WTC11 (cell line): ENCODE measurements at regions not wholly inside any gene's neighbourhood (a gene's known extent, or its start where the extent isn't known, plus 50 kb on each side); places are given as distances from the start of the nearest gene placed in this dataset.

Experiments used
- ATAC-seq: fragments of 200-7000 bp; cut with Tn5 transposase; 2 replicates; pipeline ENCODE4 v1.10.0; 2021; ENCODE audit warnings: mild to moderate bottlenecking, moderate library complexity
- CTCF ChIA-PET: fragments of 300-600 bp; sonication (Branson Sonifier 250); formaldehyde crosslinking; loops from one replicate; lab custom pipeline; 2021; ENCODE audit warnings: antibody characterized with exemption; lab: Charles Lee
- POLR2A ChIA-PET: fragments of 350-600 bp; sonication (Branson Sonifier 250); formaldehyde crosslinking; loops from one replicate; lab custom pipeline; 2021; ENCODE audit warnings: antibody characterized with exemption; lab: Charles Lee
- DNase-seq: peaks from one replicate; pipeline ENCODE4 v3.0.0; 2021; ENCODE audit warnings: low spot score
- H3K27ac Mint-ChIP-seq: 2 replicates; pipeline ENCODE4 v1.8.0; 2021; ENCODE audit warnings: mixed read lengths
- H3K27me3 Mint-ChIP-seq: 2 replicates; pipeline ENCODE4 v1.8.0; 2021; ENCODE audit warnings: low read depth, mild to moderate bottlenecking, moderate library complexity, mixed read lengths
- H3K36me3 Mint-ChIP-seq: 2 replicates; pipeline ENCODE4 v1.8.0; 2021; ENCODE audit warnings: mixed read lengths
- H3K4me1 Mint-ChIP-seq: 2 replicates; pipeline ENCODE4 v1.8.0; 2022; ENCODE audit warnings: mixed read lengths
- H3K4me3 Mint-ChIP-seq: 2 replicates; pipeline ENCODE4 v1.8.0; 2021; ENCODE audit warnings: mild to moderate bottlenecking, moderate library complexity, mixed read lengths
- H3K9me3 Mint-ChIP-seq: 2 replicates; pipeline ENCODE4 v1.8.0; 2021; ENCODE audit warnings: mixed read lengths
- ESRRA ChIP-seq: sonication (generic); formaldehyde crosslinking; IDR thresholded peaks from 2 replicates; pipeline ENCODE4 v1.8.1; 2022; ENCODE audit warnings: mild to moderate bottlenecking, missing genetic modification reagents, borderline replicate concordance
- FOXK1 ChIP-seq: sonication (generic); formaldehyde crosslinking; IDR thresholded peaks from 2 replicates; pipeline ENCODE4 v1.8.0; 2022; ENCODE audit warnings: mild to moderate bottlenecking, moderate library complexity, missing genetic modification reagents
- FOXP1 ChIP-seq: sonication (generic); formaldehyde crosslinking; IDR thresholded peaks from 2 replicates; pipeline ENCODE4 v1.8.0; 2022; ENCODE audit warnings: missing genetic modification reagents, mild to moderate bottlenecking, moderate library complexity, borderline replicate concordance
- GABPB1 ChIP-seq: sonication (generic); formaldehyde crosslinking; IDR thresholded peaks from 2 replicates; pipeline ENCODE4 v1.8.1; 2023; ENCODE audit warnings: mild to moderate bottlenecking, missing genetic modification reagents
- GRHL2 ChIP-seq: fragments of 250-450 bp; sonication (Bioruptor Pico); IDR thresholded peaks from 2 replicates; pipeline ENCODE4 v1.8.0; 2022; ENCODE audit warnings: mild to moderate bottlenecking, moderate library complexity; ENCODE audit not compliant: insufficient replicate concordance, severe bottlenecking
- GTF2I ChIP-seq: fragments of 250-450 bp; sonication (Bioruptor Pico); conservative IDR thresholded peaks from 2 replicates; pipeline ENCODE4 v1.4.0; 2021; ENCODE audit warnings: mild to moderate bottlenecking
- HMGA2 ChIP-seq: fragments of 250-450 bp; sonication (Bioruptor Pico); IDR thresholded peaks from 2 replicates; pipeline ENCODE4 v1.4.0; 2021; ENCODE audit warnings: mild to moderate bottlenecking, moderate library complexity
- JAZF1 ChIP-seq: fragments of 250-450 bp; sonication (Bioruptor Pico); IDR thresholded peaks from 2 replicates; pipeline ENCODE4 v1.9.0; 2021; ENCODE audit warnings: moderate library complexity, mild to moderate bottlenecking, inconsistent platforms
- JUN ChIP-seq: sonication (generic); formaldehyde crosslinking; IDR thresholded peaks from 2 replicates; pipeline ENCODE4 v1.8.0; 2023; ENCODE audit warnings: mild to moderate bottlenecking, missing genetic modification reagents
- MYBL2 ChIP-seq: sonication (generic); formaldehyde crosslinking; IDR thresholded peaks from 2 replicates; pipeline ENCODE4 v1.8.1; 2023; ENCODE audit warnings: mild to moderate bottlenecking, moderate library complexity, missing genetic modification reagents
- NFE2L1 ChIP-seq: sonication (generic); formaldehyde crosslinking; IDR thresholded peaks from 2 replicates; pipeline ENCODE4 v1.8.1; 2023; ENCODE audit warnings: missing genetic modification reagents
- NFYB ChIP-seq: sonication (generic); formaldehyde crosslinking; conservative IDR thresholded peaks from 2 replicates; pipeline ENCODE4 v1.8.0; 2022; ENCODE audit warnings: low read depth, missing genetic modification reagents
- PRDM15 ChIP-seq: sonication (generic); formaldehyde crosslinking; IDR thresholded peaks from 2 replicates; pipeline ENCODE4 v1.8.0; 2022; ENCODE audit warnings: missing genetic modification reagents
- PREB ChIP-seq: sonication (generic); formaldehyde crosslinking; IDR thresholded peaks from 2 replicates; pipeline ENCODE4 v1.8.1; 2022; ENCODE audit warnings: mild to moderate bottlenecking, missing genetic modification reagents, moderate library complexity, borderline replicate concordance
- TP53 ChIP-seq: sonication (generic); formaldehyde crosslinking; IDR thresholded peaks from 2 replicates; pipeline ENCODE4 v1.8.1; 2023; ENCODE audit warnings: mild to moderate bottlenecking, missing genetic modification reagents
- USF1 ChIP-seq: sonication (generic); formaldehyde crosslinking; IDR thresholded peaks from 2 replicates; pipeline ENCODE4 v1.8.0; 2022; ENCODE audit warnings: mild to moderate bottlenecking, missing genetic modification reagents
- TF ChIP-seq, protein P1 (sequence below): sonication (generic); formaldehyde crosslinking; IDR thresholded peaks from 2 replicates; pipeline ENCODE4 v1.8.0; 2022; ENCODE audit warnings: mild to moderate bottlenecking, missing genetic modification reagents
- TF ChIP-seq, protein P2 (sequence below): fragments of 250-450 bp; sonication (Bioruptor Pico); IDR thresholded peaks from 2 replicates; pipeline ENCODE4 v1.9.0; 2021; ENCODE audit warnings: moderate library complexity, mild to moderate bottlenecking, inconsistent platforms, borderline replicate concordance
- TF ChIP-seq, protein P3 (sequence below): fragments of 250-450 bp; sonication (Bioruptor Pico); IDR thresholded peaks from 2 replicates; pipeline ENCODE4 v1.9.0; 2021; ENCODE audit warnings: mild to moderate bottlenecking
- TF ChIP-seq, protein P4 (sequence below): sonication (generic); formaldehyde crosslinking; IDR thresholded peaks from 2 replicates; pipeline ENCODE4 v1.8.1; 2023; ENCODE audit warnings: mild to moderate bottlenecking, missing genetic modification reagents, moderate library complexity

DNA sequence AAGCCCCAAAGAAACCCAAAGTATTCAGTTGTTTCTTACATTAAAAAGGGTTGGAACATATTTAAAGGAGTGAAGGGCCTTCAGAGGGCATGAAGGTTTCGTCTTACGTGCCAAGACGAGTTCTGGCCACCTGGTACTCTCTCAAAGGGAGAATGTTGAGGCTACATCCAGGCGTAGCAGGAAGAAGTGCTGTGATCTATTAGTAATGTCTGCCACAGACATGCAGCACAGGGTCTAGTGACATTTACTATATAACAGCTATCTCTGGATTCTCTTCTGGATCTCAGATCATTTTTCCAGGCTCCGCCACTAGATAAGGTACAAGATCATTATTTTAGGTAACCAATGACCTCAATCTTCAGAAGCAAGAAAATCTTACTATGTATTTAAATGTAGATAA is 76.5 kb upstream of the ARID5B start (continued):
- TF ChIP-seq, protein P1, sequence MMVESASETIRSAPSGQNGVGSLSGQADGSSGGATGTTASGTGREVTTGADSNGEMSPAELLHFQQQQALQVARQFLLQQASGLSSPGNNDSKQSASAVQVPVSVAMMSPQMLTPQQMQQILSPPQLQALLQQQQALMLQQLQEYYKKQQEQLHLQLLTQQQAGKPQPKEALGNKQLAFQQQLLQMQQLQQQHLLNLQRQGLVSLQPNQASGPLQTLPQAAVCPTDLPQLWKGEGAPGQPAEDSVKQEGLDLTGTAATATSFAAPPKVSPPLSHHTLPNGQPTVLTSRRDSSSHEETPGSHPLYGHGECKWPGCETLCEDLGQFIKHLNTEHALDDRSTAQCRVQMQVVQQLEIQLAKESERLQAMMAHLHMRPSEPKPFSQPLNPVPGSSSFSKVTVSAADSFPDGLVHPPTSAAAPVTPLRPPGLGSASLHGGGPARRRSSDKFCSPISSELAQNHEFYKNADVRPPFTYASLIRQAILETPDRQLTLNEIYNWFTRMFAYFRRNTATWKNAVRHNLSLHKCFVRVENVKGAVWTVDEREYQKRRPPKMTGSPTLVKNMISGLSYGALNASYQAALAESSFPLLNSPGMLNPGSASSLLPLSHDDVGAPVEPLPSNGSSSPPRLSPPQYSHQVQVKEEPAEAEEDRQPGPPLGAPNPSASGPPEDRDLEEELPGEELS, result no peak
- TF ChIP-seq GRHL2, result no peak
- no peak for TF ChIP-seq JAZF1 (CRISPR knock-in tag)
- TF ChIP-seq, protein P2, sequence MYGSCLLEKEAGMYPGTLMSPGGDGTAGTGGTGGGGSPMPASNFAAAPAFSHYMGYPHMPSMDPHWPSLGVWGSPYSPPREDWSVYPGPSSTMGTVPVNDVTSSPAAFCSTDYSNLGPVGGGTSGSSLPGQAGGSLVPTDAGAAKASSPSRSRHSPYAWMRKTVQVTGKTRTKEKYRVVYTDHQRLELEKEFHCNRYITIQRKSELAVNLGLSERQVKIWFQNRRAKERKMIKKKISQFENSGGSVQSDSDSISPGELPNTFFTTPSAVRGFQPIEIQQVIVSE (CRISPR knock-in tag), result no peak
- TF ChIP-seq TP53 (CRISPR knock-in tag), result no peak

DNA sequence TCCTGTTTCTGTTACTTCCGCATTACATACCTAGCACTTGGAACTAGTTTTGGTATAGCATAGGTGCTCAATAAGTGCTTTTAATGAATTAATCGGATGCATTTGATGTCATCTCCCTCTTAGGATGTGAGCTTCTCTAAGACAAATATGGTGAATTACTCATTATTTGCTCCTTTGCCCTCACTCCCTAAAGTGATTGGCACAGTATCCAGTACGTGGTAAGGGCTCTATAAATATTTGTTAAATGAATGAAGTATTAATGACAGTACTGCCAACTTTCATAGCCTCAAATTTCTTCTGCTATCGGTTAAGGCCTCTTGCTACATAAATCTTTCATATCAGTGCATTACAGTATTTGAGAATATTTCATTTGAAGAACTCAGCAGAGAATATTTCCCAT is 75.9 kb upstream of the ARID5B start:
- ATAC-seq, result no peak
- no peaks in the 10 kb centered on the region for H3K9me3 Mint-ChIP-seq
- H3K27ac Mint-ChIP-seq, result no peak overlapping the region
- no peak overlapping the region for H3K4me3 Mint-ChIP-seq
- no peak for TF ChIP-seq JAZF1 (CRISPR knock-in tag)
- no peak for TF ChIP-seq HMGA2 (CRISPR knock-in tag)
- TF ChIP-seq USF1 (CRISPR knock-in tag), result no peak
- TF ChIP-seq FOXK1, result no peak
- TF ChIP-seq ESRRA, result no peak
- TF ChIP-seq NFE2L1, result no peak
- TF ChIP-seq, protein P3, sequence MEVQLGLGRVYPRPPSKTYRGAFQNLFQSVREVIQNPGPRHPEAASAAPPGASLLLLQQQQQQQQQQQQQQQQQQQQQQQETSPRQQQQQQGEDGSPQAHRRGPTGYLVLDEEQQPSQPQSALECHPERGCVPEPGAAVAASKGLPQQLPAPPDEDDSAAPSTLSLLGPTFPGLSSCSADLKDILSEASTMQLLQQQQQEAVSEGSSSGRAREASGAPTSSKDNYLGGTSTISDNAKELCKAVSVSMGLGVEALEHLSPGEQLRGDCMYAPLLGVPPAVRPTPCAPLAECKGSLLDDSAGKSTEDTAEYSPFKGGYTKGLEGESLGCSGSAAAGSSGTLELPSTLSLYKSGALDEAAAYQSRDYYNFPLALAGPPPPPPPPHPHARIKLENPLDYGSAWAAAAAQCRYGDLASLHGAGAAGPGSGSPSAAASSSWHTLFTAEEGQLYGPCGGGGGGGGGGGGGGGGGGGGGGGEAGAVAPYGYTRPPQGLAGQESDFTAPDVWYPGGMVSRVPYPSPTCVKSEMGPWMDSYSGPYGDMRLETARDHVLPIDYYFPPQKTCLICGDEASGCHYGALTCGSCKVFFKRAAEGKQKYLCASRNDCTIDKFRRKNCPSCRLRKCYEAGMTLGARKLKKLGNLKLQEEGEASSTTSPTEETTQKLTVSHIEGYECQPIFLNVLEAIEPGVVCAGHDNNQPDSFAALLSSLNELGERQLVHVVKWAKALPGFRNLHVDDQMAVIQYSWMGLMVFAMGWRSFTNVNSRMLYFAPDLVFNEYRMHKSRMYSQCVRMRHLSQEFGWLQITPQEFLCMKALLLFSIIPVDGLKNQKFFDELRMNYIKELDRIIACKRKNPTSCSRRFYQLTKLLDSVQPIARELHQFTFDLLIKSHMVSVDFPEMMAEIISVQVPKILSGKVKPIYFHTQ, result no peak
- TF ChIP-seq PREB (CRISPR knock-in tag), result no peak
- TF ChIP-seq, protein P4, sequence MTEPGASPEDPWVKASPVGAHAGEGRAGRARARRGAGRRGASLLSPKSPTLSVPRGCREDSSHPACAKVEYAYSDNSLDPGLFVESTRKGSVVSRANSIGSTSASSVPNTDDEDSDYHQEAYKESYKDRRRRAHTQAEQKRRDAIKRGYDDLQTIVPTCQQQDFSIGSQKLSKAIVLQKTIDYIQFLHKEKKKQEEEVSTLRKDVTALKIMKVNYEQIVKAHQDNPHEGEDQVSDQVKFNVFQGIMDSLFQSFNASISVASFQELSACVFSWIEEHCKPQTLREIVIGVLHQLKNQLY, result no peak
- no peak for TF ChIP-seq GABPB1 (CRISPR knock-in tag)
- TF ChIP-seq FOXP1, result no peak
- TF ChIP-seq JUN (CRISPR knock-in tag), result no peak
- TF ChIP-seq GTF2I (CRISPR knock-in tag), result no peak
- TF ChIP-seq MYBL2 (CRISPR knock-in tag), result no peak
- TF ChIP-seq NFYB (CRISPR knock-in tag), result no peak
- no peak for TF ChIP-seq PRDM15
- H3K4me1 Mint-ChIP-seq, result peaks cover 7% of the 10 kb centered on the region
- DNase-seq, result no peak
- H3K36me3 Mint-ChIP-seq, result no peaks in the 10 kb centered on the region
- CTCF ChIA-PET, result interaction anchor here (1.4 kb wide), 1 partner anchor 9 kb away, joined by 4 read pairs; no protein-coding TSS in a partner anchor
- peaks cover 67% of the 10 kb centered on the region for H3K27me3 Mint-ChIP-seq
- POLR2A ChIA-PET, result no interaction called here
